Left lung (tissue), 4 donors: ENCODE measurements at regions not wholly inside any gene's neighbourhood (a gene's known extent, or its start where the extent isn't known, plus 50 kb on each side); places are given as distances from the start of the nearest gene placed in this dataset.
"Not testable (repeated sequence)": the region's sequence is repeated elsewhere in the genome, so short reads cannot be mapped to it uniquely, and the experiment has no call there.

Experiments used
- ATAC-seq: fragments of 200-7000 bp; cut with Tn5 transposase; one replicate; pipeline ENCODE4 v1.9.1; 2020; ENCODE audit warnings: moderate library complexity
- DNase-seq, 4 donors: peaks; one replicate each; pipeline ENCODE4 v3.0.0-alpha.2; 2013 to 2020
- H3K27ac ChIP-seq, 2 donors: fragments of 200-600 bp; sonication (generic) in 1 of 2; one replicate each; pipeline versions ENCODE4 v1.5.0 to v1.8.0; 2020 to 2021
- H3K27me3 ChIP-seq, 2 donors: fragments of 200-600 bp; sonication (generic) in 1 of 2; one replicate each; pipeline versions ENCODE4 v1.5.0 to v1.8.0; 2020 to 2021
- H3K36me3 ChIP-seq, 2 donors: fragments of 200-600 bp; sonication (generic) in 1 of 2; one replicate each; pipeline versions ENCODE4 v1.5.0 to v1.8.0; 2020 to 2021
- H3K4me1 ChIP-seq, 2 donors: fragments of 200-600 bp; one replicate each; pipeline ENCODE4 v1.8.0; 2021
- H3K4me3 ChIP-seq, 2 donors: fragments of 200-600 bp; sonication (generic) in 1 of 2; one replicate each; pipeline versions ENCODE4 v1.5.0 to v1.8.0; 2020 to 2021; ENCODE audit warnings: mild to moderate bottlenecking in 1 of 2
- H3K9me3 ChIP-seq, 2 donors: fragments of 200-600 bp; sonication (generic) in 1 of 2; one replicate each; pipeline versions ENCODE4 v1.5.0 to v1.8.0; 2020 to 2021
- CTCF ChIP-seq, 2 donors: fragments of 200-600 bp; sonication (generic) in 1 of 2; IDR thresholded peaks; one replicate each; pipeline versions ENCODE4 v1.5.0 to v1.8.0; 2021; ENCODE audit warnings: antibody characterized with exemption in 2 of 2
- intact Hi-C, 2 donors: fragments of 100-400 bp; cut with DNase I; formaldehyde crosslinking; loops; one replicate each; pipeline versions ENCODE4 v1.11.2 to v1.14.2; 2022
- donor health status: DM: no; HTN: yes; CAD: no.
- donor health status: DM: no; HTN: no; CAD: no.

- Histone ChIP-seq H3K27ac (no peak overlapping the region), H3K27me3 (no peaks in the 10 kb centered on the region), H3K4me3 (no peak overlapping the region), H3K4me1 (no peaks in the 10 kb centered on the region), H3K36me3 (no peaks in the 10 kb centered on the region), H3K9me3 (peaks cover 0 to 22% of the 10 kb centered on the region in 2 donors)
- DNase-seq = no peak
- TF ChIP-seq CTCF (IDR thresholded peaks at IDR 0.05) = no peak
- intact Hi-C loops = no loop called here
- no peak for ATAC-seq
Observed at GRCh38 chr18:64377446-64377845, 228.6 kb upstream of the LINC00305 start.

GRCh38 chr18:64372850-64373249 lies 224.0 kb upstream of the LINC00305 start:
- no peak for ATAC-seq
- no peak for TF ChIP-seq CTCF (IDR thresholded peaks at IDR 0.05)
- Histone ChIP-seq H3K4me3 (no peak overlapping the region), H3K9me3 (peaks cover 0 to 22% of the 10 kb centered on the region in 2 donors), H3K36me3 (no peaks in the 10 kb centered on the region), H3K27ac (no peak overlapping the region), H3K4me1 (no peaks in the 10 kb centered on the region), H3K27me3 (no peaks in the 10 kb centered on the region)
- DNase-seq = no peak
- intact Hi-C loops = no loop called here

GRCh38 chr18:64369830-64370440 lies 221.0 kb upstream of the LINC00305 start:
- H3K4me3 ChIP-seq, intact Hi-C loops, H3K36me3 ChIP-seq, H3K9me3 ChIP-seq, H3K27me3 ChIP-seq, H3K27ac ChIP-seq, DNase-seq, H3K4me1 ChIP-seq, ATAC-seq: not testable (repeated sequence)

GRCh38 chr18:64365106-64365505 lies 216.2 kb upstream of the LINC00305 start:
- Histone ChIP-seq H3K4me3 (no peak overlapping the region), H3K27ac (no peak overlapping the region), H3K36me3 (no peaks in the 10 kb centered on the region), H3K4me1 (no peaks in the 10 kb centered on the region), H3K9me3 (peaks cover 0 to 10% of the 10 kb centered on the region in 2 donors), H3K27me3 (no peaks in the 10 kb centered on the region)
- no peak for DNase-seq
- no peak for TF ChIP-seq CTCF (IDR thresholded peaks at IDR 0.05)
- no peak for ATAC-seq
- intact Hi-C loops = no loop called here

GRCh38 chr18:64337673-64338072 lies 188.8 kb upstream of the LINC00305 start:
- Histone ChIP-seq H3K4me3 (no peak overlapping the region), H3K4me1 (no peaks in the 10 kb centered on the region), H3K36me3 (no peaks in the 10 kb centered on the region), H3K27me3 (no peaks in the 10 kb centered on the region), H3K9me3 (no peaks in the 10 kb centered on the region), H3K27ac (no peak overlapping the region)
- no peak for ATAC-seq
- intact Hi-C loops = no loop called here
- TF ChIP-seq CTCF (IDR thresholded peaks at IDR 0.05) = no peak
- no peak for DNase-seq

- DNase-seq (no peak), ATAC-seq (no peak)
- H3K4me1 ChIP-seq = no peaks in the 10 kb centered on the region
- no peak for TF ChIP-seq CTCF (IDR thresholded peaks at IDR 0.05)
- no peak overlapping the region for H3K27ac ChIP-seq
- no peaks in the 10 kb centered on the region for H3K36me3 ChIP-seq
- H3K4me3 ChIP-seq = no peak overlapping the region
- H3K27me3 ChIP-seq = no peaks in the 10 kb centered on the region
- intact Hi-C loops = no loop called here
- no peaks in the 10 kb centered on the region for H3K9me3 ChIP-seq
Observed at GRCh38 chr18:64337018-64337417, 188.1 kb upstream of the LINC00305 start.
